ENCODE measurements at regions not wholly inside any gene's neighbourhood (a gene's known extent, or its start where the extent isn't known, plus 50 kb on each side); places are given as distances from the start of the nearest gene placed in this dataset.

DNA sequence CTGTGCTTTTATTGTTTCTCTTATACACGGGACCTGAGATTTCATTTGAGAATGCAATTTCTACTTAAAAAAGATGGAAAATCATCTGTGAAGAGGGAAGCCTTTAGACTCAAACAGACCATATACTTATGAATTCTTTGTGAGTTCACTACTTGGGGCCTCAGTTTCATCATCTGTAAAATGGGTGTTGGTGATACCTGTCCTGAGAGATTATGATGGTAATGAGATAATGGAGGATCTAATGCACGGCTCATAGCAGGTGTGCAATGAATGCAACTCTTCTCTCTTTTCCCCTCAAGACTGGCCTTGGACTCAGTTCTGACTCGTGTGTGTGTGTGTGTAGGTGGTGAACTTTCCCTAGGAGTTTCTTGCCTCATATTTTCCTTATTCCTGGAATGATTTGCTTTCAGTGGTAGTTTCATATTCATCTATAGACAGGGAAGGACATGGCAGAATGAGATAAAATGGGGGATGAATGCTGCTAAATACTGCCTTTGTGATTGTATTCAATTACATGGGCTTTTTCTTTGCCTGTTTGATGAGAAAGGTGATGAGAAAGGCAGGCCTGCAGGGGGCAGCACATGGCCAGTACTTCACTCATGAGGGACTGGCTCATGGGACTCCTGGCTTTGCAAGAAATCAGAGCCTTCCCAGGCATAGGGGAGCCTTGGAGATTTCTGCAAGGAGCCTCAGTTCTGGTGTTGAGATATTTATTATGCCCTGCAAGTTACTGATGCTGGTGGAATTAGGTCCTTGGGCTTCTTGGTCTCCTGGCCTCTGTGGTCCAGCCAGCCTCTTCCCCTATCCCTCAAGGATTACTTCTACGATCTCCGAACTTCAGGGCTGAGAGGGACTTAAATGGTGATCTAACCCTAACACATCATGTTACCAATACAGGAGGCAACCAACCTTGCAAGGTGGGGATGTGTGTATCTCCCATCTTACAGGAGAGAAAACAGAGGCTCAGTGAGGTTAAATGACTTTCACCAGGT, 70.7 kb downstream of the RPLP1 start:
- no peak for TF ChIP-seq TAF1 (IDR thresholded peaks at IDR 0.05; ENCODE audit: low read depth, low read length)
- TF ChIP-seq SPI1 (IDR thresholded peaks at IDR 0.05; ENCODE audit: low read depth, low read length): no peak
- TF ChIP-seq POLR2AphosphoS5 (IDR thresholded peaks at IDR 0.05; ENCODE audit: low read depth, low read length): no peak
